ENCODE measurements at regions not wholly inside any gene's neighbourhood (a gene's known extent, or its start where the extent isn't known, plus 50 kb on each side); places are given as distances from the start of the nearest gene placed in this dataset.

DNA sequence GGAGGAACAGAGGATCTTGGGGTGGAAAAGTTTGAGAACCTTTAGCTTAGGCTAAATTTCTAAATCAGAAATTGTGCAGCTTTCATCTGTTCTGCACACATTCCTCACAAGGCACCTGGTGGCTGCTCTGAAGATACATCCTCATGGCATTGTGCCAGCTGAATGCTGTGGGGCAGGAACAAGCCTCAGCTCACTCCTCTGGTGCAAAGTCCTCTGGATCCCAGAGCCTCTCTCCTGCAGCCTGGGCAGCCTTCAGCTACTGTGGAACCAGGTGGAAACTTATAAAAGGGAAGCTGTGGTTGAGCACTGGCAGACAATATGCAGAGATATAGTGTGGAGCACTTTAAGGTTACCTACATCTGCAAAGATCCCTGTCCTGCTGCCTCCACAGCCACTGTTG lies 72.3 kb downstream of the KCTD12 start:
- H3K4me2 ChIP-seq (ENCODE audit: extremely low read depth, insufficient read depth, low read length): no peak overlapping the region
- no peaks in the 10 kb centered on the region for H3K36me3 ChIP-seq (ENCODE audit: control insufficient read depth, insufficient read depth, low read length)
- DNase-seq (ENCODE audit: low read depth in 2 of 2): no peak
- peaks cover 10% of the 10 kb centered on the region for H3K4me1 ChIP-seq (ENCODE audit: control insufficient read depth, extremely low read depth, insufficient read depth, low read length)
- H3K27me3 ChIP-seq (ENCODE audit: control insufficient read depth, insufficient read depth, low read length): peaks cover 2% of the 10 kb centered on the region
- H3K9me3 ChIP-seq (ENCODE audit: control insufficient read depth, insufficient read depth, low read depth, low read length): no peaks in the 10 kb centered on the region
- H3K4me3 ChIP-seq (replicated peaks in 1 of 4; ENCODE audit: control extremely low read depth in 1 of 4, insufficient read depth in 1 of 4, low read depth in 3 of 4, low read length in 4 of 4): no peak overlapping the region
- no peak for TF ChIP-seq EZH2 (IDR thresholded peaks at IDR 0.05; ENCODE audit: low read length, missing control alignments)
- TF ChIP-seq, protein P1, sequence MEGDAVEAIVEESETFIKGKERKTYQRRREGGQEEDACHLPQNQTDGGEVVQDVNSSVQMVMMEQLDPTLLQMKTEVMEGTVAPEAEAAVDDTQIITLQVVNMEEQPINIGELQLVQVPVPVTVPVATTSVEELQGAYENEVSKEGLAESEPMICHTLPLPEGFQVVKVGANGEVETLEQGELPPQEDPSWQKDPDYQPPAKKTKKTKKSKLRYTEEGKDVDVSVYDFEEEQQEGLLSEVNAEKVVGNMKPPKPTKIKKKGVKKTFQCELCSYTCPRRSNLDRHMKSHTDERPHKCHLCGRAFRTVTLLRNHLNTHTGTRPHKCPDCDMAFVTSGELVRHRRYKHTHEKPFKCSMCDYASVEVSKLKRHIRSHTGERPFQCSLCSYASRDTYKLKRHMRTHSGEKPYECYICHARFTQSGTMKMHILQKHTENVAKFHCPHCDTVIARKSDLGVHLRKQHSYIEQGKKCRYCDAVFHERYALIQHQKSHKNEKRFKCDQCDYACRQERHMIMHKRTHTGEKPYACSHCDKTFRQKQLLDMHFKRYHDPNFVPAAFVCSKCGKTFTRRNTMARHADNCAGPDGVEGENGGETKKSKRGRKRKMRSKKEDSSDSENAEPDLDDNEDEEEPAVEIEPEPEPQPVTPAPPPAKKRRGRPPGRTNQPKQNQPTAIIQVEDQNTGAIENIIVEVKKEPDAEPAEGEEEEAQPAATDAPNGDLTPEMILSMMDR (conservative IDR thresholded peaks at IDR 0.05 in 1 of 2, IDR thresholded peaks at IDR 0.05 in 1 of 2; ENCODE audit: low read depth in 1 of 2, low read length in 2 of 2): no peak
- no peak overlapping the region for H3K27ac ChIP-seq (ENCODE audit: insufficient read depth, low read length)
- H4K20me1 ChIP-seq (ENCODE audit: control insufficient read depth, extremely low read depth, insufficient read depth, low read length): no peaks in the 10 kb centered on the region
- H3K79me2 ChIP-seq (ENCODE audit: control insufficient read depth, insufficient read depth, low read length): no peaks in the 10 kb centered on the region
- H3K9ac ChIP-seq (ENCODE audit: insufficient read depth, low read length): no peak overlapping the region
- no peak overlapping the region for H2AFZ ChIP-seq (ENCODE audit: low read length)

- H3K9me3 ChIP-seq (ENCODE audit: control insufficient read depth, insufficient read depth, low read depth, low read length): no peaks in the 10 kb centered on the region
- H3K4me2 ChIP-seq (ENCODE audit: extremely low read depth, insufficient read depth, low read length): no peak overlapping the region
- peaks cover 2% of the 10 kb centered on the region for H3K27me3 ChIP-seq (ENCODE audit: control insufficient read depth, insufficient read depth, low read length)
- H3K4me1 ChIP-seq (ENCODE audit: control insufficient read depth, extremely low read depth, insufficient read depth, low read length): peaks cover 10% of the 10 kb centered on the region
- H4K20me1 ChIP-seq (ENCODE audit: control insufficient read depth, extremely low read depth, insufficient read depth, low read length): no peaks in the 10 kb centered on the region
- H3K9ac ChIP-seq (ENCODE audit: insufficient read depth, low read length): no peak overlapping the region
- no peaks in the 10 kb centered on the region for H3K79me2 ChIP-seq (ENCODE audit: control insufficient read depth, insufficient read depth, low read length)
- TF ChIP-seq, protein P1 (conservative IDR thresholded peaks at IDR 0.05 in 1 of 2, IDR thresholded peaks at IDR 0.05 in 1 of 2; ENCODE audit: low read depth in 1 of 2, low read length in 2 of 2): no peak
- no peak for TF ChIP-seq EZH2 (IDR thresholded peaks at IDR 0.05; ENCODE audit: low read length, missing control alignments)
- peak in 1 of 2 donors; percentile 31 for DNase-seq (ENCODE audit: low read depth in 2 of 2)
- H3K36me3 ChIP-seq (ENCODE audit: control insufficient read depth, insufficient read depth, low read length): no peaks in the 10 kb centered on the region
- H3K27ac ChIP-seq (ENCODE audit: insufficient read depth, low read length): no peak overlapping the region
- no peak overlapping the region for H3K4me3 ChIP-seq (replicated peaks in 1 of 4; ENCODE audit: control extremely low read depth in 1 of 4, insufficient read depth in 1 of 4, low read depth in 3 of 4, low read length in 4 of 4)
- H2AFZ ChIP-seq (ENCODE audit: low read length): no peak overlapping the region
These were observed 73.1 kb downstream of the KCTD12 start for GRCh38 chr13:76813000-76813691.

- H3K27me3 ChIP-seq (ENCODE audit: control insufficient read depth, insufficient read depth, low read length): peaks cover 2% of the 10 kb centered on the region
- H3K79me2 ChIP-seq (ENCODE audit: control insufficient read depth, insufficient read depth, low read length): no peaks in the 10 kb centered on the region
- DNase-seq (ENCODE audit: low read depth in 2 of 2): peak in 1 of 2 donors; percentile 65
- H3K36me3 ChIP-seq (ENCODE audit: control insufficient read depth, insufficient read depth, low read length): no peaks in the 10 kb centered on the region
- no peaks in the 10 kb centered on the region for H3K9me3 ChIP-seq (ENCODE audit: control insufficient read depth, insufficient read depth, low read depth, low read length)
- H3K4me1 ChIP-seq (ENCODE audit: control insufficient read depth, extremely low read depth, insufficient read depth, low read length): peaks cover 10% of the 10 kb centered on the region
- no peak overlapping the region for H3K9ac ChIP-seq (ENCODE audit: insufficient read depth, low read length)
- H3K27ac ChIP-seq (ENCODE audit: insufficient read depth, low read length): no peak overlapping the region
- H3K4me2 ChIP-seq (ENCODE audit: extremely low read depth, insufficient read depth, low read length): peak overlapping the region; percentile 3
- no peak overlapping the region for H2AFZ ChIP-seq (ENCODE audit: low read length)
- H3K4me3 ChIP-seq (replicated peaks in 1 of 4; ENCODE audit: control extremely low read depth in 1 of 4, insufficient read depth in 1 of 4, low read depth in 3 of 4, low read length in 4 of 4): no peak overlapping the region
- no peaks in the 10 kb centered on the region for H4K20me1 ChIP-seq (ENCODE audit: control insufficient read depth, extremely low read depth, insufficient read depth, low read length)
- TF ChIP-seq EZH2 (IDR thresholded peaks at IDR 0.05; ENCODE audit: low read length, missing control alignments): no peak
- TF ChIP-seq, protein P1 (conservative IDR thresholded peaks at IDR 0.05 in 1 of 2, IDR thresholded peaks at IDR 0.05 in 1 of 2; ENCODE audit: low read depth in 1 of 2, low read length in 2 of 2): no peak
These were observed 73.9 kb downstream of the KCTD12 start for GRCh38 chr13:76812206-76812897.

Measured in fibroblast of lung (primary cell).